ENCODE measurements at regions not wholly inside any gene's neighbourhood (a gene's known extent, or its start where the extent isn't known, plus 50 kb on each side); places are given as distances from the start of the nearest gene placed in this dataset.

- Histone ChIP-seq H3K27me3 (ENCODE audit: insufficient read depth, low read length) (no peaks in the 10 kb centered on the region), H3K4me3 (ENCODE audit: low read length in 2 of 2) (no peak overlapping the region), H3K9me3 (ENCODE audit: control insufficient read depth in 1 of 2, low read length in 2 of 2) (no peaks in the 10 kb centered on the region), H3K27ac (ENCODE audit: low read depth, low read length) (no peak overlapping the region), H3K4me1 (ENCODE audit: insufficient read depth, low read length) (no peaks in the 10 kb centered on the region), H3K36me3 (ENCODE audit: insufficient read depth, low read length) (no peaks in the 10 kb centered on the region)
- Mint-ChIP-seq H3K27ac (no peak overlapping the region), H3K4me1 (no peaks in the 10 kb centered on the region), H3K9me3 (peaks cover 0 to 9% (median 0%) of the 10 kb centered on the region in 8 donors), H3K4me3 (no peak overlapping the region), H3K27me3 (no peaks in the 10 kb centered on the region), H3K36me3 (no peaks in the 10 kb centered on the region)
- intact Hi-C loops (cut with micrococcal nuclease): no loop called here
- no peak for DNase-seq
- POLR2A ChIA-PET (ENCODE audit: partially characterized antibody): no interaction called here
- CTCF ChIA-PET (ENCODE audit: partially characterized antibody): no interaction called here
Observed at GRCh38 chr18:67805261-67805660, 288.7 kb upstream of the DSEL start.

- Mint-ChIP-seq H3K4me1 (no peaks in the 10 kb centered on the region), H3K27ac (no peak overlapping the region), H3K27me3 (peaks cover 0 to 3% of the 10 kb centered on the region in 2 donors), H3K4me3 (no peak overlapping the region), H3K36me3 (no peaks in the 10 kb centered on the region), H3K9me3 (peaks cover 0 to 4% (median 1%) of the 10 kb centered on the region in 8 donors)
- H3K9me3 ChIP-seq (ENCODE audit: control insufficient read depth in 1 of 2, low read length in 2 of 2): no peaks in the 10 kb centered on the region
- H3K27ac ChIP-seq (ENCODE audit: low read depth, low read length): no peak overlapping the region
- CTCF ChIA-PET (ENCODE audit: partially characterized antibody): no interaction called here
- POLR2A ChIA-PET (ENCODE audit: partially characterized antibody): no interaction called here
- no peaks in the 10 kb centered on the region for H3K27me3 ChIP-seq (ENCODE audit: insufficient read depth, low read length)
- intact Hi-C loops (cut with micrococcal nuclease): no loop called here
- no peaks in the 10 kb centered on the region for H3K4me1 ChIP-seq (ENCODE audit: insufficient read depth, low read length)
- H3K4me3 ChIP-seq (ENCODE audit: low read length in 2 of 2): no peak overlapping the region
- H3K36me3 ChIP-seq (ENCODE audit: insufficient read depth, low read length): no peaks in the 10 kb centered on the region
- DNase-seq: no peak
Observed at GRCh38 chr18:67794521-67794920, 278.0 kb upstream of the DSEL start.

GRCh38 chr18:67790527-67790926, 274.0 kb upstream of the DSEL start:
- ChIA-PET CTCF (ENCODE audit: partially characterized antibody) (no interaction called here), POLR2A (ENCODE audit: partially characterized antibody) (no interaction called here)
- no peak overlapping the region for H3K4me3 ChIP-seq (ENCODE audit: low read length in 2 of 2)
- H3K36me3 ChIP-seq (ENCODE audit: insufficient read depth, low read length): no peaks in the 10 kb centered on the region
- no peaks in the 10 kb centered on the region for H3K4me1 ChIP-seq (ENCODE audit: insufficient read depth, low read length)
- peaks cover 0 to 11% (median 3%) of the 10 kb centered on the region in 8 donors for H3K9me3 Mint-ChIP-seq
- no peak overlapping the region for H3K27ac ChIP-seq (ENCODE audit: low read depth, low read length)
- H3K27me3 ChIP-seq (ENCODE audit: insufficient read depth, low read length): no peaks in the 10 kb centered on the region
- DNase-seq: no peak
- H3K4me3 Mint-ChIP-seq: no peak overlapping the region
- intact Hi-C loops (cut with micrococcal nuclease): no loop called here
- no peaks in the 10 kb centered on the region for H3K9me3 ChIP-seq (ENCODE audit: control insufficient read depth in 1 of 2, low read length in 2 of 2)
- no peaks in the 10 kb centered on the region for H3K4me1 Mint-ChIP-seq
- no peak overlapping the region for H3K27ac Mint-ChIP-seq
- no peaks in the 10 kb centered on the region for H3K36me3 Mint-ChIP-seq
- H3K27me3 Mint-ChIP-seq: peaks cover 0 to 3% of the 10 kb centered on the region in 2 donors

- intact Hi-C loops (cut with micrococcal nuclease): no loop called here
Observed at GRCh38 chr18:67789165-67789545, 272.6 kb upstream of the DSEL start.

GRCh38 chr18:67788310-67789164, 272.0 kb upstream of the DSEL start:
- CTCF ChIA-PET (ENCODE audit: partially characterized antibody): interaction anchor here (1.1 kb wide), 1 partner anchor 7 kb away, joined by 3 read pairs; no protein-coding TSS in a partner anchor
- Mint-ChIP-seq H3K36me3 (no peaks in the 10 kb centered on the region), H3K9me3 (peaks cover 0 to 11% (median 3%) of the 10 kb centered on the region in 8 donors), H3K27ac (no peak overlapping the region), H3K27me3 (peaks cover 0 to 3% of the 10 kb centered on the region in 2 donors), H3K4me1 (no peaks in the 10 kb centered on the region), H3K4me3 (no peak overlapping the region)
- intact Hi-C loops (cut with micrococcal nuclease): no loop called here
- Histone ChIP-seq H3K27ac (ENCODE audit: low read depth, low read length) (no peak overlapping the region), H3K4me1 (ENCODE audit: insufficient read depth, low read length) (no peaks in the 10 kb centered on the region), H3K4me3 (ENCODE audit: low read length in 2 of 2) (no peak overlapping the region), H3K9me3 (ENCODE audit: control insufficient read depth in 1 of 2, low read length in 2 of 2) (no peaks in the 10 kb centered on the region), H3K36me3 (ENCODE audit: insufficient read depth, low read length) (no peaks in the 10 kb centered on the region), H3K27me3 (ENCODE audit: insufficient read depth, low read length) (no peaks in the 10 kb centered on the region)
- peak in 1 of 5 donors; percentile 25 for DNase-seq
- POLR2A ChIA-PET (ENCODE audit: partially characterized antibody): no interaction called here

More at GRCh38 chr18:67789165-67789545, 272.6 kb upstream of the DSEL start:
- ChIA-PET CTCF (ENCODE audit: partially characterized antibody) (interaction anchor here (1.1 kb wide), 1 partner anchor 8 kb away, joined by 3 read pairs; no protein-coding TSS in a partner anchor), POLR2A (ENCODE audit: partially characterized antibody) (no interaction called here)
- Mint-ChIP-seq H3K4me3 (no peak overlapping the region), H3K27ac (no peak overlapping the region), H3K36me3 (no peaks in the 10 kb centered on the region), H3K27me3 (peaks cover 0 to 3% of the 10 kb centered on the region in 2 donors), H3K9me3 (peaks cover 0 to 11% (median 3%) of the 10 kb centered on the region in 8 donors), H3K4me1 (no peaks in the 10 kb centered on the region)
- DNase-seq: no peak
- H3K4me3 ChIP-seq (ENCODE audit: low read length in 2 of 2): no peak overlapping the region
- no peak overlapping the region for H3K27ac ChIP-seq (ENCODE audit: low read depth, low read length)
- no peaks in the 10 kb centered on the region for H3K27me3 ChIP-seq (ENCODE audit: insufficient read depth, low read length)
- H3K36me3 ChIP-seq (ENCODE audit: insufficient read depth, low read length): no peaks in the 10 kb centered on the region
- H3K9me3 ChIP-seq (ENCODE audit: control insufficient read depth in 1 of 2, low read length in 2 of 2): no peaks in the 10 kb centered on the region
- H3K4me1 ChIP-seq (ENCODE audit: insufficient read depth, low read length): no peaks in the 10 kb centered on the region

- POLR2A ChIA-PET (ENCODE audit: partially characterized antibody): no interaction called here
- no peak overlapping the region for H3K27ac Mint-ChIP-seq
- CTCF ChIA-PET (ENCODE audit: partially characterized antibody): no interaction called here
Observed at GRCh38 chr18:67783196-67783946, 266.9 kb upstream of the DSEL start.

GRCh38 chr18:67778016-67778415, 261.5 kb upstream of the DSEL start:
- H3K4me3 ChIP-seq (ENCODE audit: low read length in 2 of 2): no peak overlapping the region
- no peaks in the 10 kb centered on the region for H3K4me1 ChIP-seq (ENCODE audit: insufficient read depth, low read length)
- Mint-ChIP-seq H3K27ac (no peak overlapping the region), H3K36me3 (no peaks in the 10 kb centered on the region), H3K27me3 (no peaks in the 10 kb centered on the region), H3K4me1 (no peaks in the 10 kb centered on the region), H3K9me3 (no peaks in the 10 kb centered on the region), H3K4me3 (no peak overlapping the region)
- H3K27me3 ChIP-seq (ENCODE audit: insufficient read depth, low read length): no peaks in the 10 kb centered on the region
- DNase-seq: no peak
- no peaks in the 10 kb centered on the region for H3K9me3 ChIP-seq (ENCODE audit: control insufficient read depth in 1 of 2, low read length in 2 of 2)
- no peaks in the 10 kb centered on the region for H3K36me3 ChIP-seq (ENCODE audit: insufficient read depth, low read length)
- intact Hi-C loops (cut with micrococcal nuclease): no loop called here
- CTCF ChIA-PET (ENCODE audit: partially characterized antibody): no interaction called here
- H3K27ac ChIP-seq (ENCODE audit: low read depth, low read length): no peak overlapping the region
- POLR2A ChIA-PET (ENCODE audit: partially characterized antibody): no interaction called here

More at GRCh38 chr18:67783196-67783946, 266.9 kb upstream of the DSEL start:
- Mint-ChIP-seq H3K36me3 (no peaks in the 10 kb centered on the region), H3K27me3 (no peaks in the 10 kb centered on the region), H3K4me1 (no peaks in the 10 kb centered on the region), H3K9me3 (peaks cover 0 to 7% (median under 1%) of the 10 kb centered on the region in 8 donors), H3K4me3 (no peak overlapping the region)
- Histone ChIP-seq H3K4me3 (ENCODE audit: low read length in 2 of 2) (no peak overlapping the region), H3K36me3 (ENCODE audit: insufficient read depth, low read length) (no peaks in the 10 kb centered on the region), H3K27me3 (ENCODE audit: insufficient read depth, low read length) (no peaks in the 10 kb centered on the region), H3K27ac (ENCODE audit: low read depth, low read length) (no peak overlapping the region), H3K9me3 (ENCODE audit: control insufficient read depth in 1 of 2, low read length in 2 of 2) (no peaks in the 10 kb centered on the region), H3K4me1 (ENCODE audit: insufficient read depth, low read length) (no peaks in the 10 kb centered on the region)
- intact Hi-C loops (cut with micrococcal nuclease): no loop called here
- DNase-seq: no peak

Data from CD4-positive, alpha-beta memory T cell (primary cell).